ENCODE measurements at regions not wholly inside any gene's neighbourhood (a gene's known extent, or its start where the extent isn't known, plus 50 kb on each side); places are given as distances from the start of the nearest gene placed in this dataset.

- no peak for TF ChIP-seq CTCF (IDR thresholded peaks at IDR 0.05)
- ChIA-PET POLR2A (no interaction called here), CTCF (no interaction called here)
- no peaks in the 10 kb centered on the region for H3K4me1 Mint-ChIP-seq (ENCODE audit: low read depth)
- no peaks in the 10 kb centered on the region for H3K36me3 Mint-ChIP-seq (ENCODE audit: low read depth)
- no peak for ATAC-seq
- intact Hi-C loops (cut with micrococcal nuclease), result no loop called here
- DNase-seq, result no peak
- no peaks in the 10 kb centered on the region for H3K9me3 Mint-ChIP-seq
- H3K27ac Mint-ChIP-seq, result no peak overlapping the region
- no peaks in the 10 kb centered on the region for H3K27me3 Mint-ChIP-seq
- no peak overlapping the region for H3K4me3 Mint-ChIP-seq
These were observed 59.3 kb downstream of the ADRA2C start for GRCh38 chr4:3825530-3825929.

- Mint-ChIP-seq H3K4me1 (ENCODE audit: low read depth) (no peaks in the 10 kb centered on the region), H3K9me3 (no peaks in the 10 kb centered on the region), H3K36me3 (ENCODE audit: low read depth) (no peaks in the 10 kb centered on the region), H3K27me3 (no peaks in the 10 kb centered on the region), H3K4me3 (no peak overlapping the region), H3K27ac (no peak overlapping the region)
- no peak for DNase-seq
- ChIA-PET POLR2A (no interaction called here), CTCF (no interaction called here)
- TF ChIP-seq CTCF (IDR thresholded peaks at IDR 0.05), result no peak
- no peak for ATAC-seq
- intact Hi-C loops (cut with micrococcal nuclease), result no loop called here
These were observed 60.3 kb downstream of the ADRA2C start for GRCh38 chr4:3826247-3827172.

- intact Hi-C loops (cut with micrococcal nuclease), result no loop called here
- H3K9me3 Mint-ChIP-seq, result no peaks in the 10 kb centered on the region
- no peak for DNase-seq
- H3K36me3 Mint-ChIP-seq (ENCODE audit: low read depth), result no peaks in the 10 kb centered on the region
- H3K4me1 Mint-ChIP-seq (ENCODE audit: low read depth), result no peaks in the 10 kb centered on the region
- ChIA-PET POLR2A (no interaction called here), CTCF (no interaction called here)
- no peaks in the 10 kb centered on the region for H3K27me3 Mint-ChIP-seq
- H3K27ac Mint-ChIP-seq, result no peak overlapping the region
- TF ChIP-seq CTCF (IDR thresholded peaks at IDR 0.05), result no peak
- H3K4me3 Mint-ChIP-seq, result no peak overlapping the region
- ATAC-seq, result no peak
These were observed 61.7 kb downstream of the ADRA2C start for GRCh38 chr4:3827616-3828492.

- Mint-ChIP-seq H3K4me1 (ENCODE audit: low read depth) (no peaks in the 10 kb centered on the region), H3K27me3 (peaks cover 2% of the 10 kb centered on the region), H3K4me3 (no peak overlapping the region), H3K27ac (no peak overlapping the region), H3K36me3 (ENCODE audit: low read depth) (no peaks in the 10 kb centered on the region), H3K9me3 (no peaks in the 10 kb centered on the region)
- DNase-seq (no peak), ATAC-seq (no peak)
- POLR2A ChIA-PET, result no interaction called here
- intact Hi-C loops (cut with micrococcal nuclease), result no loop called here
- no peak for TF ChIP-seq CTCF (IDR thresholded peaks at IDR 0.05)
- CTCF ChIA-PET, result no interaction called here
These were observed 62.4 kb downstream of the ADRA2C start for GRCh38 chr4:3828546-3828945.
